ENCODE measurements at regions not wholly inside any gene's neighbourhood (a gene's known extent, or its start where the extent isn't known, plus 50 kb on each side); places are given as distances from the start of the nearest gene placed in this dataset.

- 81 to 83% methylated on average over 5 to 8 of the region's 8 CpGs for WGBS, 2 donors
- H3K27ac ChIP-seq: no peak overlapping the region
- no peaks in the 10 kb centered on the region for H3K27me3 ChIP-seq
- TF ChIP-seq POLR2A (IDR thresholded peaks at IDR 0.05) (no peak), CTCF (IDR thresholded peaks at IDR 0.05) (no peak)
- H3K4me1 ChIP-seq: peaks cover 10 to 15% of the 10 kb centered on the region in 2 donors
- no peaks in the 10 kb centered on the region for H3K9me3 ChIP-seq
- no peak overlapping the region for H3K4me3 ChIP-seq (replicated peaks in 1 of 3)
- intact Hi-C loops (cut with DNase I): no loop called here
- H3K36me3 ChIP-seq: no peaks in the 10 kb centered on the region
- DNase-seq: no peak
Observed at GRCh38 chr7:380711-381210, 90.8 kb downstream of the FOXL3 start.

- no peak overlapping the region for H3K4me3 ChIP-seq (replicated peaks in 1 of 3)
- H3K9me3 ChIP-seq: no peaks in the 10 kb centered on the region
- no peak overlapping the region for H3K27ac ChIP-seq
- DNase-seq: no peak
- WGBS, 2 donors: 73 to 84% methylated on average over 14 to 23 of the region's 23 CpGs
- no peaks in the 10 kb centered on the region for H3K36me3 ChIP-seq
- no peaks in the 10 kb centered on the region for H3K27me3 ChIP-seq
- intact Hi-C loops (cut with DNase I): no loop called here
- H3K4me1 ChIP-seq: peaks cover 10 to 15% of the 10 kb centered on the region in 2 donors
- TF ChIP-seq POLR2A (IDR thresholded peaks at IDR 0.05): no peak
- no peak for TF ChIP-seq CTCF (IDR thresholded peaks at IDR 0.05)
Observed at GRCh38 chr7:381211-382042, 91.5 kb downstream of the FOXL3 start.

GRCh38 chr7:382043-382400, 92.1 kb downstream of the FOXL3 start:
- TF ChIP-seq CTCF (IDR thresholded peaks at IDR 0.05) (no peak), POLR2A (IDR thresholded peaks at IDR 0.05) (no peak)
- Histone ChIP-seq H3K4me3 (replicated peaks in 1 of 3) (no peak overlapping the region), H3K27me3 (no peaks in the 10 kb centered on the region), H3K36me3 (no peaks in the 10 kb centered on the region), H3K27ac (no peak overlapping the region), H3K4me1 (peaks cover 10 to 15% of the 10 kb centered on the region in 2 donors), H3K9me3 (no peaks in the 10 kb centered on the region)
- 55 to 66% methylated on average over 5 of the region's 5 CpGs for WGBS, 2 donors
- DNase-seq: no peak
- intact Hi-C loops (cut with DNase I): no loop called here

GRCh38 chr7:386385-386784, 96.4 kb downstream of the FOXL3 start:
- Histone ChIP-seq H3K27me3 (no peaks in the 10 kb centered on the region), H3K9me3 (no peaks in the 10 kb centered on the region), H3K4me3 (replicated peaks in 1 of 3) (no peak overlapping the region), H3K4me1 (peaks cover 8 to 9% of the 10 kb centered on the region in 2 donors), H3K36me3 (no peaks in the 10 kb centered on the region), H3K27ac (no peak overlapping the region)
- TF ChIP-seq POLR2A (IDR thresholded peaks at IDR 0.05) (no peak), CTCF (IDR thresholded peaks at IDR 0.05) (no peak)
- WGBS, 2 donors: 93 to 96% methylated on average over 11 of the region's 11 CpGs
- no peak for DNase-seq
- intact Hi-C loops (cut with DNase I): no loop called here

All from thyroid gland (tissue), 4 donors.